NB4 (cell line): ENCODE measurements at regions not wholly inside any gene's neighbourhood (a gene's known extent, or its start where the extent isn't known, plus 50 kb on each side); places are given as distances from the start of the nearest gene placed in this dataset.

Source experiments
- MYC ChIP-seq: IDR thresholded peaks from 2 replicates; pipeline ENCODE4 v1.6.1; 2011; ENCODE audit warnings: low read depth, low read length
- POLR2A ChIP-seq: IDR thresholded peaks from 2 replicates; pipeline ENCODE4 v1.6.1; 2011; ENCODE audit warnings: mild to moderate bottlenecking; ENCODE audit not compliant: insufficient read length; ENCODE audit errors: extremely low read depth
- TF ChIP-seq, protein P1 (sequence below): IDR thresholded peaks from one replicate; pipeline ENCODE4 v1.5.1; 2012; ENCODE audit warnings: low read depth, low read length

DNA sequence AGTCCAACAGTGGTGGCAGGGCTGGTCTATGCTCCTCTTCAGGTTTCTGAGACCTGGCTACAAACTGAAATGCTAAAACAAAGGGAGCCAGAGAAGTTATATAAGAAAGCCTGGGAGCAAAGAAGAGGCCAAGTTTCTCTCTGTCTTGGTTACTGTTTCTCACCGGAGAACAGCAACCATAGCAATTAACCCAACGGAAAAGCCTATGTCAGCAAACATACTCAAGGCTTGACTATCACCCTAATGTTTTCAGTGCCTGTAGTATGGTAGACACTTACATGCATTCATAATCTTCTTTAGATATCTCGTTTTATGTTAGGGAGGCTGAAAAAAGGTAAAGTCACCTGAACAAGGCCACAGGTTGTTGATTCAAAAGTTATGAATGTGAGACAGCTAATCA lies 86.3 kb upstream of the CLSTN2 start:
- TF ChIP-seq, protein P1, sequence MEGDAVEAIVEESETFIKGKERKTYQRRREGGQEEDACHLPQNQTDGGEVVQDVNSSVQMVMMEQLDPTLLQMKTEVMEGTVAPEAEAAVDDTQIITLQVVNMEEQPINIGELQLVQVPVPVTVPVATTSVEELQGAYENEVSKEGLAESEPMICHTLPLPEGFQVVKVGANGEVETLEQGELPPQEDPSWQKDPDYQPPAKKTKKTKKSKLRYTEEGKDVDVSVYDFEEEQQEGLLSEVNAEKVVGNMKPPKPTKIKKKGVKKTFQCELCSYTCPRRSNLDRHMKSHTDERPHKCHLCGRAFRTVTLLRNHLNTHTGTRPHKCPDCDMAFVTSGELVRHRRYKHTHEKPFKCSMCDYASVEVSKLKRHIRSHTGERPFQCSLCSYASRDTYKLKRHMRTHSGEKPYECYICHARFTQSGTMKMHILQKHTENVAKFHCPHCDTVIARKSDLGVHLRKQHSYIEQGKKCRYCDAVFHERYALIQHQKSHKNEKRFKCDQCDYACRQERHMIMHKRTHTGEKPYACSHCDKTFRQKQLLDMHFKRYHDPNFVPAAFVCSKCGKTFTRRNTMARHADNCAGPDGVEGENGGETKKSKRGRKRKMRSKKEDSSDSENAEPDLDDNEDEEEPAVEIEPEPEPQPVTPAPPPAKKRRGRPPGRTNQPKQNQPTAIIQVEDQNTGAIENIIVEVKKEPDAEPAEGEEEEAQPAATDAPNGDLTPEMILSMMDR: no peak
- TF ChIP-seq POLR2A: no peak
- no peak for TF ChIP-seq MYC
